ENCODE measurements at regions not wholly inside any gene's neighbourhood (a gene's known extent, or its start where the extent isn't known, plus 50 kb on each side); places are given as distances from the start of the nearest gene placed in this dataset.
A peak's percentile ranks its signal among the peaks of the same experiment; 100 is the strongest.

DNA sequence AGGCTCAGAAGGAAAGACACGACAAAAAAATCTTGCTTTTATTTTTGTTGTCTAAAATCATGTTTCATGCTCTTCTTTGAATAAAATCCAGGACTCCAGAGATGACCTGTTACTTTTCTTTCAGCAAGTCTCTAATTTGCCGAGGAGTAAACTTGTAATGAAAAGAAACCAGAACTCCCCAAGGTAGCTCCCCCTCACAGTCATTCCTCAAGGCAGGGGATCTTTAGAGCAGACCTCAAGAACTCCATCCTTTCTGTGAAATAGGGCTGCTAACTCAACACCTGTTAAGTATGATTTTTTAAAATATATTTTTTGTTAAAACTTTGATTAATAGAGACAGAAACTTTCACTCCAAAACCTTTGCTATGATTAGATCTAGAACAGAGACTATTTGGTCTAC, 82.7 kb upstream of the ABCD3 start:
- Histone ChIP-seq H3K27ac (peak overlapping the region in 1 of 2 donors; percentile 31), H3K4me3 (peak overlapping the region; percentile 25)
- DNase-seq (ENCODE audit: low spot score), result no peak
- TF ChIP-seq, protein P1, sequence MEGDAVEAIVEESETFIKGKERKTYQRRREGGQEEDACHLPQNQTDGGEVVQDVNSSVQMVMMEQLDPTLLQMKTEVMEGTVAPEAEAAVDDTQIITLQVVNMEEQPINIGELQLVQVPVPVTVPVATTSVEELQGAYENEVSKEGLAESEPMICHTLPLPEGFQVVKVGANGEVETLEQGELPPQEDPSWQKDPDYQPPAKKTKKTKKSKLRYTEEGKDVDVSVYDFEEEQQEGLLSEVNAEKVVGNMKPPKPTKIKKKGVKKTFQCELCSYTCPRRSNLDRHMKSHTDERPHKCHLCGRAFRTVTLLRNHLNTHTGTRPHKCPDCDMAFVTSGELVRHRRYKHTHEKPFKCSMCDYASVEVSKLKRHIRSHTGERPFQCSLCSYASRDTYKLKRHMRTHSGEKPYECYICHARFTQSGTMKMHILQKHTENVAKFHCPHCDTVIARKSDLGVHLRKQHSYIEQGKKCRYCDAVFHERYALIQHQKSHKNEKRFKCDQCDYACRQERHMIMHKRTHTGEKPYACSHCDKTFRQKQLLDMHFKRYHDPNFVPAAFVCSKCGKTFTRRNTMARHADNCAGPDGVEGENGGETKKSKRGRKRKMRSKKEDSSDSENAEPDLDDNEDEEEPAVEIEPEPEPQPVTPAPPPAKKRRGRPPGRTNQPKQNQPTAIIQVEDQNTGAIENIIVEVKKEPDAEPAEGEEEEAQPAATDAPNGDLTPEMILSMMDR (IDR thresholded peaks at IDR 0.05), result no peak

DNA sequence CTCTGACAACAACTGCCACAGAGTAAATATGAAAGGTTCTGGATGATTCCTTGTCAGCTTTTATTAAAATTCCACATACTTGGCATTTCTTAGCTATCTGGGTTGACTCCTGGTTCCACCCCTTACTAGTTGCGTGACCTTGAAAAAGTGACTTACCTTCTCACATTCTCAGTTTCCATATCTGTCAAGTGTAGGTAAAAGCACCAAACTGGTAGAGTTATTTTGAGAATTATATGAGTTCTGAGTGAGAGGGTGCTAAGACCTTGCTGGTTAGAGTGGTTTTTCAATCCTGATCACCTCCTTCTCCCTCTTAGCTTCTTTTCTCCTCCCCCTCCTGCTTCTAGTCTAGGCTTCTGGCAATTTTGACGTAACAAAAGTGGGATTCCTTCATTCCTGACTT, 83.4 kb upstream of the ABCD3 start:
- no peak for DNase-seq (ENCODE audit: low spot score)
- Histone ChIP-seq H3K4me3 (no peak overlapping the region), H3K27ac (peak overlapping the region in 1 of 2 donors; percentile 31)
- TF ChIP-seq, protein P1 (IDR thresholded peaks at IDR 0.05), result no peak

DNA sequence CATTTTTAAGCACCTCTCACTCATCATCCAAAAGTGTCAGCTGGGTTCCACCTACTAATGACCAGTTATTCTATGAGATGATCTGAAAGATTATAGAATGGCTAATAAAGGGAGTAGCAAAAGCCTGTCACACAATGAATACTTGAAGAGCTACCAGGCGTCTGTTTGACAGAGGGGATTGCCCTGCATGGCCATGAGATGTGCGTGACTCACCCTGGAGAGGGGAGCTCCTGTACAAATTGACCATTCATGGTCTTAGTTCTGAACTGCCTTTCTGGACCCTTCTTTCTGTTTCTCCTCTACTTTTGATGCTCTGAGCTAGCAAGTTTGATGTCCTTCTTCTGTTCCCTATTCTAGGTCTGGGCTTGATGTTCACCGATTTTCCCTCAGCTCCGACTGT, 85.2 kb upstream of the ABCD3 start:
- no peak for DNase-seq (ENCODE audit: low spot score)
- H3K4me3 ChIP-seq, result no peak overlapping the region
- TF ChIP-seq, protein P1 (IDR thresholded peaks at IDR 0.05), result no peak
- H3K27ac ChIP-seq, result no peak overlapping the region

DNA sequence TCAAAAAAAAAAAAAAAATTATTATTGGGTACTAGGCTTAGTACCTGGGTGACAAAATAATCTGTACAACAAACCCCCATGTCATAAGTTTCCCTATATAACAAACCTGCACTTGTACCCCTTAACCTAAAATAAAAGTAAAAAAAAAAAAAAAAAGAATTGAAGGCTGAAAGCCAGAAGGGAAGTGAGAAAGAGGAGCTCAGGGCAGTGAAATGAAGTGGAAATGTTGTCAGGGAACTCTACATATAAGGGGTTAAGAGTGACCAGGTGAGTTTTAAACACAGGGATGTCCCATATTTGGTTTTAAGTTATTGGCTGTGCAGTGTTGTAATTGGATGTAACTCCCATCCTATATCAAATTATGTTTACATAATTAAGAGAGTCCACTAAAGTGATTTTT, 85.7 kb upstream of the ABCD3 start:
- TF ChIP-seq, protein P1 (IDR thresholded peaks at IDR 0.05), result no peak
- DNase-seq (ENCODE audit: low spot score), result no peak
- Histone ChIP-seq H3K4me3 (no peak overlapping the region), H3K27ac (no peak overlapping the region)

DNA sequence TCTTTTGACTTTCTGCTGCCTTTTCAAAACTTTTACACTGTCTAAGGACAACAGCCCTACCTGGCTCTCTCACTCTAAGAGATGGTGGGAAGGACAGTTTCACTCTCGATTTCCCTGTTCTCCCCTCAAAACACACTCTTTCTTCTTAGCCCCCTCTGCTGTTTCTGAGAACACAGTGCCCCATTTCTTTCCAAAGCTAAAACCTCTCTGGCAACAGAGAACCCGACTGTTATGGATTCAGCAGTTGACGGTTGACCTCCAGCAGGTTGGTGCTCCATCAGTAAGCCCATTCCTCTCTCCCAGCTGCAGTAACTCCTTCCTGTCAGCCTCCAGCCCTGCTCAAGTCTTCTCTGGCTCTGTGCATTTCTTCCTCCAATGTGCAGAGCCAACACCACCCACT, 88.2 kb upstream of the ABCD3 start:
- DNase-seq (ENCODE audit: low spot score), result no peak
- TF ChIP-seq, protein P1 (IDR thresholded peaks at IDR 0.05), result peak; percentile 36
- no peak overlapping the region for H3K27ac ChIP-seq
- H3K4me3 ChIP-seq, result no peak overlapping the region

DNA sequence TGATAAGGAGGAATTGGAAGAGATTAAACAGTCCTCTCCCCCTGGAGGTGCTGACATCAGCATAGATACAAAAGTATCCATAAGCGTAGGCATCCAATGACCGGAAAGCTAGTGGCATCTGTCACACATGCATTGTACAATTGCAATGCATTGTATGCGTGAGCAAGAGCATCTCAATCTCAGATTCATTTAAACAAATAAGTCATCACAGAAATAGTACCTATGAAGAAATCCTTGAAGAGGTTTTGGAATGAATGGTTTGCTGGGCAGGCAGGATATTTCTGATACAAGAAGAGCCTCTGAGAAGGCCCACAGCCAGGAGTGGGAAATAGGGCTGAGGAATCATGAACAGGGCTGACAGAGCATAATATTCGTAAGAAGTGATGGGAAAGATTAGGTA, 88.9 kb upstream of the ABCD3 start:
- no peak overlapping the region for H3K4me3 ChIP-seq
- DNase-seq (ENCODE audit: low spot score), result no peak
- TF ChIP-seq, protein P1 (IDR thresholded peaks at IDR 0.05), result no peak
- no peak overlapping the region for H3K27ac ChIP-seq

DNA sequence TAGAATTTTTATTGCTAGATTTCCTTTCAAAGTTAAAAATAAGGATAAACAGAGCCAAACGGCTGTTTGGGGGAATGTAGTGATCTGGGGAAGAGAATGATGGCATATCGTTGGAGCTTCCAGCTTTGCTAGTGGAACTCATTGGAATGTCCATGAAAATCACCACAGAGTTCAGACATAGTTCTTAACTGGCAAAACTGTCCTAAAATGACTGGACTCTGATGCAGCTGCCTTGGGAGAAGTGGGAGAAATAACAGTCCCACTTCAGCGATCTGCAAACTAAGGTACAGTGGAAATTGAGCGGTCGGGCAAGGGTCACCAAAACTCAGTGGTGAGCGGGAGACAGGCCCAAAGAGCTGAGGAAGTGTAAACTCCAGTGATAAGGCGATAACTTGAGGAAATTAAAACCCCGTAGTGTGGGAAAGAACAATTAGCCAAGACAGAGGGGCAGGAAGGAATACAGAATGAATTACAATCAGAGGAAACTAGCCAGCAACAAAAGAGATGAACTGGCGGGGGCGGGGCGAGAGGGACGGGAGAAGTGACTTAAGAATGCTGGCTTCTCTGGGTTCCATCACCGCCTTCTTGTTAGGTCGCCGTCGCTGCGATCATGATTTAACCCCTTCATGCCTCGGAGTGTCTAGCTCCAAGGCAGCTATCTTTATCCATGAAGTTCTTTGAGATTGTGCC, 89.8 kb upstream of the ARHGAP29 start:
- peak overlapping the region; percentile 47 for H3K4me3 ChIP-seq
- peak overlapping the region; percentile 10 to 71 for H3K27ac ChIP-seq
- no peak for DNase-seq (ENCODE audit: low spot score)
- TF ChIP-seq, protein P1 (IDR thresholded peaks at IDR 0.05), result no peak

Data from coronary artery (tissue), 2 donors.